ENCODE measurements at regions not wholly inside any gene's neighbourhood (a gene's known extent, or its start where the extent isn't known, plus 50 kb on each side); places are given as distances from the start of the nearest gene placed in this dataset.

- TF ChIP-seq CTCF (IDR thresholded peaks at IDR 0.05), result no peak
- no peak for TF ChIP-seq REST (IDR thresholded peaks at IDR 0.05; ENCODE audit: insufficient read depth in 1 of 2, low read depth in 2 of 2, low read length in 1 of 2)
- no peak for TF ChIP-seq SIN3A (IDR thresholded peaks at IDR 0.05; ENCODE audit: borderline replicate concordance, insufficient read depth, low read depth, low read length)
- no peak for TF ChIP-seq POLR2AphosphoS5 (IDR thresholded peaks at IDR 0.05; ENCODE audit: low read depth, low read length)
- no peak for TF ChIP-seq TCF7L2 (IDR thresholded peaks at IDR 0.05; ENCODE audit: low read depth, low read length)
Measured at GRCh38 chr17:45700171-45701090, 83.7 kb upstream of the CRHR1 start.

All from Panc1 (cell line).